HepG2 (cell line): ENCODE measurements at regions not wholly inside any gene's neighbourhood (a gene's known extent, or its start where the extent isn't known, plus 50 kb on each side); places are given as distances from the start of the nearest gene placed in this dataset.

ENCODE experiments used
- ATAC-seq: fragments of 200-7000 bp; cut with Tn5 transposase; 3 replicates; pipeline ENCODE4 v1.9.1; 2020; ENCODE audit warnings: mild to moderate bottlenecking, moderate library complexity
- BruUV-seq: library from RNA; stranded (reverse); fragments of 400-500 nt; replicated peaks from 2 replicates; lab custom pipeline; 2021; lab: Mats Ljungman, UMichigan
- CTCF ChIA-PET: fragments of 300-600 bp; formaldehyde crosslinking; extraction: SDS; loops from one replicate; lab custom pipeline; 2021; ENCODE audit warnings: low total read pairs, inconsistent platforms, low intra/inter-chr PET ratio; lab: Yijun Ruan, JAX
- POLR2A ChIA-PET: fragments of 350-600 bp; sonication (Branson Sonifier 250); formaldehyde crosslinking; loops from one replicate; lab custom pipeline; 2020; ENCODE audit warnings: antibody characterized with exemption, inconsistent platforms; lab: Yijun Ruan, JAX
- DNase-seq: peaks from one replicate; pipeline ENCODE4 v3.0.0-alpha.2; 2015; ENCODE audit warnings: low spot score
- FAIRE-seq: peaks from 3 replicates; lab custom pipeline; 2011; peaks lifted over from hg19 to GRCh38; lab: Jason Lieb, UNC
- H2AFZ ChIP-seq: one replicate; pipeline ENCODE4 v1.6.1; 2011; ENCODE audit warnings: low read length, inconsistent platforms
- H3K27ac ChIP-seq: fragments of 300-600 bp; 3 replicates; pipeline ENCODE4 v1.8.0; 2011; ENCODE audit warnings: mixed run types, mild to moderate bottlenecking, mixed read lengths, low read length, inconsistent platforms; ENCODE audit not compliant: insufficient read depth; ENCODE audit errors: extremely low read length
- H3K27me3 ChIP-seq, 2 experiments: fragments of 200-600 bp in 1 of 2; 2 replicates in 1 of 2; 3 replicates in 1 of 2; pipeline versions ENCODE4 v1.6.0 to v1.8.0; 2011; ENCODE audit warnings: low read length in 2 of 2, mild to moderate bottlenecking in 2 of 2, moderate library complexity in 2 of 2, inconsistent platforms in 1 of 2; ENCODE audit not compliant: insufficient read depth in 2 of 2, control insufficient read depth in 1 of 2
- H3K36me3 ChIP-seq, 2 experiments: fragments of 200-600 bp in 1 of 2; replicated peaks in 1 of 2; 2 replicates in 1 of 2; 3 replicates in 1 of 2; pipeline versions ENCODE4 v1.5.1 to v1.8.0; 2011; ENCODE audit warnings: low read length in 2 of 2, inconsistent platforms in 1 of 2; ENCODE audit not compliant: insufficient read depth in 2 of 2, control insufficient read depth in 1 of 2
- H3K4me1 ChIP-seq: 2 replicates; pipeline ENCODE4 v1.5.1; 2012; ENCODE audit warnings: low read length, inconsistent platforms; ENCODE audit not compliant: insufficient read depth
- H3K4me2 ChIP-seq: 2 replicates; pipeline ENCODE4 v1.6.0; 2011; ENCODE audit warnings: low read depth, low read length, inconsistent platforms
- H3K4me3 ChIP-seq, 3 experiments: fragments of 200-600 bp in 1 of 3; sonication (generic), shearing (Covaris generic) in 1 of 3; replicated peaks in 1 of 3; 2 replicates each; pipeline ENCODE4 v1.5.1; 2011 to 2016; ENCODE audit warnings: low read length in 3 of 3, inconsistent platforms in 2 of 3, low read depth in 2 of 3, mild to moderate bottlenecking in 2 of 3, control low read depth in 1 of 3, mixed read lengths in 1 of 3; ENCODE audit not compliant: insufficient read depth in 1 of 3
- H3K79me2 ChIP-seq: one replicate; pipeline ENCODE4 v1.6.1; 2011; ENCODE audit warnings: low read length, inconsistent platforms; ENCODE audit not compliant: insufficient read depth
- H3K9ac ChIP-seq: 2 replicates; pipeline ENCODE4 v1.6.0; 2011; ENCODE audit warnings: mild to moderate bottlenecking, low read depth, low read length, inconsistent platforms; ENCODE audit not compliant: insufficient read depth
- H3K9me3 ChIP-seq: 2 replicates; pipeline ENCODE4 v1.5.1; 2012; ENCODE audit warnings: mild to moderate bottlenecking, low read length
- H4K20me1 ChIP-seq: 2 replicates; pipeline ENCODE4 v1.6.0; 2011; ENCODE audit warnings: inconsistent platforms, mild to moderate bottlenecking, low read length, moderate library complexity; ENCODE audit not compliant: insufficient read depth
- CAMTA2 ChIP-seq: sonication (generic); formaldehyde crosslinking; IDR thresholded peaks from 2 replicates; pipeline ENCODE4 v1.4.0; 2020; ENCODE audit warnings: mild to moderate bottlenecking, missing genetic modification reagents, borderline replicate concordance
- KMT2A ChIP-seq: sonication (generic); formaldehyde crosslinking; IDR thresholded peaks from 2 replicates; pipeline ENCODE4 v1.4.0; 2020; ENCODE audit warnings: missing genetic modification reagents
- ZNF329 ChIP-seq: sonication (generic); formaldehyde crosslinking; IDR thresholded peaks from 2 replicates; pipeline ENCODE4 v1.9.0; 2021; ENCODE audit warnings: low read depth, mild to moderate bottlenecking, missing genetic modification reagents
- ZNF468 ChIP-seq: sonication (generic); formaldehyde crosslinking; IDR thresholded peaks from 2 replicates; pipeline ENCODE4 v1.8.0; 2022; ENCODE audit warnings: mild to moderate bottlenecking, moderate library complexity, missing genetic modification reagents
- ZNF570 ChIP-seq: sonication (generic); formaldehyde crosslinking; IDR thresholded peaks from 2 replicates; pipeline ENCODE4 v1.4.0; 2020; ENCODE audit warnings: mild to moderate bottlenecking, missing genetic modification reagents, borderline replicate concordance
- WGBS: methylation state at CpG from one replicate; pipeline ENCODE4 v1.1.6; 2017; ENCODE audit warnings: low lambda C conversion rate; 5-methylcytosine and 5-hydroxymethylcytosine counted together
- in situ Hi-C: cut with HindIII; loops from 2 replicates; pipeline ENCODE4 v1.10.0; 2017; ENCODE audit warnings: low pct_unique_long_range_greater_than_20kb; ENCODE audit not compliant: extremely low pct_ligation_motif_present
- intact Hi-C: fragments of 100-400 bp; cut with micrococcal nuclease; formaldehyde crosslinking; loops from one replicate; pipeline ENCODE4 v1.10.0; 2022; ENCODE audit not compliant: unreplicated experiment
- TF ChIP-seq, protein P1 (sequence below): sonication (generic); formaldehyde crosslinking; IDR thresholded peaks from 2 replicates; pipeline ENCODE4 v1.5.0; 2020; ENCODE audit warnings: mild to moderate bottlenecking, missing genetic modification reagents, borderline replicate concordance
- TF ChIP-seq, protein P2 (sequence below): sonication (generic); formaldehyde crosslinking; IDR thresholded peaks from 2 replicates; pipeline ENCODE4 v1.4.0; 2020; ENCODE audit warnings: mild to moderate bottlenecking, missing genetic modification reagents

DNA sequence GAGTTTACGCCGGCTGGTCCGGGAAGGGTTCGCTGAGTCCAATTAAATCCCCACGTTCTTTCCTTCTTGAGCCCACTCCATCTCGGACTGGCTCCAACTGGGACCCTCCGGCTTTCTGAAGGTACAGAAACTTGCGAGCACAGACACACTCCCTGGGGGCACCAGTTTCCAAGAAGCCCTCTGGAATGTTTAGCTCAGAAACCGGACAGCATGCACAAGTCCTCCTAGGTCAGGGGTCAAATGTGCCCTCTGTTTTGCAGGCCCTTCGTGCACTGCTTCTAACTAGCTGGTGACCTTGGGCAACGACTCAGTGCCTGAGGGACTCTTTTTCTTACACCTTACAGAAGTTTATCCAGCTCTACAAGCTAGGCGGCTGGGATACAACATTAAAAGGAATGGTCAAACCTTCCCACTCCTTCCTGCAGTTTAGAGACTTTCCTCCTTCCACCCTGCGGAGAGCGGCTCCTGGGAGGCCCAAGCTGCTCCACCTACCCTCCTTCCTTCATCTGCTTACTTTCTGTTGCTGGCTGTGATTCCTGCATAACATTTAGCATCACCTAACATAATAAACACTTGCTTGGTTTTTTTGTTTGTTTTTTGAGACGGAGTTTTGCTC lies 275.5 kb downstream of the BCOR start:
- WGBS: 92% methylated on average over 3 of the region's 15 CpGs
- CTCF ChIA-PET: no interaction called here

More for the DNA sequence above, 275.5 kb downstream of the BCOR start:
- Histone ChIP-seq H3K4me1 (peaks cover 14% of the 10 kb centered on the region), H2AFZ (no peak overlapping the region), H3K27ac (no peak overlapping the region), H3K27me3 (peaks cover 0 to 2% of the 10 kb centered on the region in 2 experiments; a peak in 1 of 5 replicates), H4K20me1 (no peaks in the 10 kb centered on the region), H3K9me3 (no peaks in the 10 kb centered on the region), H3K9ac (no peak overlapping the region), H3K4me2 (no peak overlapping the region), H3K4me3 (no peak overlapping the region), H3K79me2 (no peaks in the 10 kb centered on the region), H3K36me3 (no peaks in the 10 kb centered on the region)
- POLR2A ChIA-PET: no interaction called here
- in situ Hi-C loops: no loop called here
- FAIRE-seq (no peak), ATAC-seq (no peak), DNase-seq (no peak)
- intact Hi-C loops: no loop called here
- no TSS peak for BruUV-seq
- TF ChIP-seq ZNF329 (CRISPR knock-in tag) (no peak), ZNF468 (CRISPR knock-in tag) (no peak), ZNF570 (CRISPR knock-in tag) (no peak), CAMTA2 (CRISPR knock-in tag) (no peak), KMT2A (CRISPR knock-in tag) (no peak)
- TF ChIP-seq, protein P1, sequence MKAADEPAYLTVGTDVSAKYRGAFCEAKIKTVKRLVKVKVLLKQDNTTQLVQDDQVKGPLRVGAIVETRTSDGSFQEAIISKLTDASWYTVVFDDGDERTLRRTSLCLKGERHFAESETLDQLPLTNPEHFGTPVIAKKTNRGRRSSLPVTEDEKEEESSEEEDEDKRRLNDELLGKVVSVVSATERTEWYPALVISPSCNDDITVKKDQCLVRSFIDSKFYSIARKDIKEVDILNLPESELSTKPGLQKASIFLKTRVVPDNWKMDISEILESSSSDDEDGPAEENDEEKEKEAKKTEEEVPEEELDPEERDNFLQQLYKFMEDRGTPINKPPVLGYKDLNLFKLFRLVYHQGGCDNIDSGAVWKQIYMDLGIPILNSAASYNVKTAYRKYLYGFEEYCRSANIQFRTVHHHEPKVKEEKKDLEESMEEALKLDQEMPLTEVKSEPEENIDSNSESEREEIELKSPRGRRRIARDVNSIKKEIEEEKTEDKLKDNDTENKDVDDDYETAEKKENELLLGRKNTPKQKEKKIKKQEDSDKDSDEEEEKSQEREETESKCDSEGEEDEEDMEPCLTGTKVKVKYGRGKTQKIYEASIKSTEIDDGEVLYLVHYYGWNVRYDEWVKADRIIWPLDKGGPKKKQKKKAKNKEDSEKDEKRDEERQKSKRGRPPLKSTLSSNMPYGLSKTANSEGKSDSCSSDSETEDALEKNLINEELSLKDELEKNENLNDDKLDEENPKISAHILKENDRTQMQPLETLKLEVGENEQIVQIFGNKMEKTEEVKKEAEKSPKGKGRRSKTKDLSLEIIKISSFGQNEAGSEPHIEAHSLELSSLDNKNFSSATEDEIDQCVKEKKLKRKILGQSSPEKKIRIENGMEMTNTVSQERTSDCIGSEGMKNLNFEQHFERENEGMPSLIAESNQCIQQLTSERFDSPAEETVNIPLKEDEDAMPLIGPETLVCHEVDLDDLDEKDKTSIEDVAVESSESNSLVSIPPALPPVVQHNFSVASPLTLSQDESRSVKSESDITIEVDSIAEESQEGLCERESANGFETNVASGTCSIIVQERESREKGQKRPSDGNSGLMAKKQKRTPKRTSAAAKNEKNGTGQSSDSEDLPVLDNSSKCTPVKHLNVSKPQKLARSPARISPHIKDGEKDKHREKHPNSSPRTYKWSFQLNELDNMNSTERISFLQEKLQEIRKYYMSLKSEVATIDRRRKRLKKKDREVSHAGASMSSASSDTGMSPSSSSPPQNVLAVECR (CRISPR knock-in tag): no peak
- TF ChIP-seq, protein P2, sequence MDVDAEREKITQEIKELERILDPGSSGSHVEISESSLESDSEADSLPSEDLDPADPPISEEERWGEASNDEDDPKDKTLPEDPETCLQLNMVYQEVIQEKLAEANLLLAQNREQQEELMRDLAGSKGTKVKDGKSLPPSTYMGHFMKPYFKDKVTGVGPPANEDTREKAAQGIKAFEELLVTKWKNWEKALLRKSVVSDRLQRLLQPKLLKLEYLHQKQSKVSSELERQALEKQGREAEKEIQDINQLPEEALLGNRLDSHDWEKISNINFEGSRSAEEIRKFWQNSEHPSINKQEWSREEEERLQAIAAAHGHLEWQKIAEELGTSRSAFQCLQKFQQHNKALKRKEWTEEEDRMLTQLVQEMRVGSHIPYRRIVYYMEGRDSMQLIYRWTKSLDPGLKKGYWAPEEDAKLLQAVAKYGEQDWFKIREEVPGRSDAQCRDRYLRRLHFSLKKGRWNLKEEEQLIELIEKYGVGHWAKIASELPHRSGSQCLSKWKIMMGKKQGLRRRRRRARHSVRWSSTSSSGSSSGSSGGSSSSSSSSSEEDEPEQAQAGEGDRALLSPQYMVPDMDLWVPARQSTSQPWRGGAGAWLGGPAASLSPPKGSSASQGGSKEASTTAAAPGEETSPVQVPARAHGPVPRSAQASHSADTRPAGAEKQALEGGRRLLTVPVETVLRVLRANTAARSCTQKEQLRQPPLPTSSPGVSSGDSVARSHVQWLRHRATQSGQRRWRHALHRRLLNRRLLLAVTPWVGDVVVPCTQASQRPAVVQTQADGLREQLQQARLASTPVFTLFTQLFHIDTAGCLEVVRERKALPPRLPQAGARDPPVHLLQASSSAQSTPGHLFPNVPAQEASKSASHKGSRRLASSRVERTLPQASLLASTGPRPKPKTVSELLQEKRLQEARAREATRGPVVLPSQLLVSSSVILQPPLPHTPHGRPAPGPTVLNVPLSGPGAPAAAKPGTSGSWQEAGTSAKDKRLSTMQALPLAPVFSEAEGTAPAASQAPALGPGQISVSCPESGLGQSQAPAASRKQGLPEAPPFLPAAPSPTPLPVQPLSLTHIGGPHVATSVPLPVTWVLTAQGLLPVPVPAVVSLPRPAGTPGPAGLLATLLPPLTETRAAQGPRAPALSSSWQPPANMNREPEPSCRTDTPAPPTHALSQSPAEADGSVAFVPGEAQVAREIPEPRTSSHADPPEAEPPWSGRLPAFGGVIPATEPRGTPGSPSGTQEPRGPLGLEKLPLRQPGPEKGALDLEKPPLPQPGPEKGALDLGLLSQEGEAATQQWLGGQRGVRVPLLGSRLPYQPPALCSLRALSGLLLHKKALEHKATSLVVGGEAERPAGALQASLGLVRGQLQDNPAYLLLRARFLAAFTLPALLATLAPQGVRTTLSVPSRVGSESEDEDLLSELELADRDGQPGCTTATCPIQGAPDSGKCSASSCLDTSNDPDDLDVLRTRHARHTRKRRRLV: no peak
